AG04450 (cell line): ENCODE measurements at regions not wholly inside any gene's neighbourhood (a gene's known extent, or its start where the extent isn't known, plus 50 kb on each side); places are given as distances from the start of the nearest gene placed in this dataset.

ENCODE experiments used
- CTCF ChIA-PET: fragments of 300-600, 350-600 bp; formaldehyde crosslinking; extraction: SDS; loops from one replicate; lab custom pipeline; 2022; ENCODE audit warnings: antibody characterized with exemption, inconsistent platforms; lab: Charles Lee
- POLR2A ChIA-PET: fragments of 350-600 bp; formaldehyde crosslinking; extraction: SDS; loops from one replicate; lab custom pipeline; 2021; ENCODE audit warnings: antibody characterized with exemption, inconsistent platforms; lab: Yijun Ruan, JAX
- DNase-seq: peaks from one replicate; pipeline ENCODE4 v3.0.0-alpha.2; 2011; ENCODE audit warnings: low read depth, low spot score
- H3K27ac ChIP-seq: one replicate; pipeline ENCODE4 v1.5.1; 2012; ENCODE audit warnings: low read depth, low read length, control low read depth
- H3K27me3 ChIP-seq: one replicate; pipeline ENCODE4 v1.6.0; 2012; ENCODE audit warnings: low read length; ENCODE audit not compliant: control insufficient read depth, insufficient read depth
- H3K4me3 ChIP-seq: 2 replicates; pipeline ENCODE4 v1.5.1; 2011; ENCODE audit warnings: mild to moderate bottlenecking, low read depth, low read length, control low read depth
- H3K9me3 ChIP-seq: 2 replicates; pipeline ENCODE4 v1.5.1; 2012; ENCODE audit warnings: low read length; ENCODE audit not compliant: control insufficient read depth, insufficient read depth
- CTCF ChIP-seq: IDR thresholded peaks from 2 replicates; pipeline ENCODE4 v1.5.1; 2011; ENCODE audit warnings: low read depth, low read length, control low read depth, inconsistent platforms

GRCh38 chr9:32258482-32258881 is 126.0 kb upstream of the ACO1 start:
- ChIA-PET POLR2A (no interaction called here), CTCF (no interaction called here)
- Histone ChIP-seq H3K27me3 (no peaks in the 10 kb centered on the region), H3K27ac (no peak overlapping the region), H3K4me3 (no peak overlapping the region), H3K9me3 (no peaks in the 10 kb centered on the region)
- no peak for TF ChIP-seq CTCF
- no peak for DNase-seq

GRCh38 chr9:32260151-32260862 is 124.1 kb upstream of the ACO1 start:
- ChIA-PET CTCF (no interaction called here), POLR2A (no interaction called here)
- Histone ChIP-seq H3K9me3 (no peaks in the 10 kb centered on the region), H3K4me3 (no peak overlapping the region), H3K27ac (no peak overlapping the region), H3K27me3 (no peaks in the 10 kb centered on the region)
- no peak for TF ChIP-seq CTCF
- DNase-seq, result no peak

GRCh38 chr9:32264170-32264864 is 120.1 kb upstream of the ACO1 start:
- Histone ChIP-seq H3K27ac (no peak overlapping the region), H3K9me3 (no peaks in the 10 kb centered on the region), H3K4me3 (no peak overlapping the region), H3K27me3 (no peaks in the 10 kb centered on the region)
- TF ChIP-seq CTCF, result no peak
- ChIA-PET CTCF (interaction anchor here (0.6 kb wide), 1 partner anchor 12 kb away, joined by 3 read pairs; no protein-coding TSS in a partner anchor), POLR2A (no interaction called here)
- DNase-seq, result no peak

- POLR2A ChIA-PET, result no interaction called here
- Histone ChIP-seq H3K27ac (no peak overlapping the region), H3K27me3 (no peaks in the 10 kb centered on the region), H3K9me3 (no peaks in the 10 kb centered on the region), H3K4me3 (no peak overlapping the region)
- no peak for TF ChIP-seq CTCF
- CTCF ChIA-PET, result no interaction called here
- DNase-seq, result no peak
These were observed 119.4 kb upstream of the ACO1 start for GRCh38 chr9:32265037-32265436.

GRCh38 chr9:32278991-32279390 is 105.5 kb upstream of the ACO1 start:
- TF ChIP-seq CTCF, result no peak
- H3K9me3 ChIP-seq, result no peaks in the 10 kb centered on the region
- H3K27me3 ChIP-seq, result no peaks in the 10 kb centered on the region
- H3K27ac ChIP-seq, result no peak overlapping the region
- no peak overlapping the region for H3K4me3 ChIP-seq
- ChIA-PET CTCF (no interaction called here), POLR2A (no interaction called here)
- no peak for DNase-seq
